ENCODE measurements at regions not wholly inside any gene's neighbourhood (a gene's known extent, or its start where the extent isn't known, plus 50 kb on each side); places are given as distances from the start of the nearest gene placed in this dataset.

GRCh38 chr6:71545905-71546304 lies 257.3 kb downstream of the OGFRL1 start:
- TF ChIP-seq POLR2A (IDR thresholded peaks at IDR 0.05) (no peak), CTCF (IDR thresholded peaks at IDR 0.05) (no peak)

Measured in uterus (tissue), 2 donors.